ENCODE measurements at regions not wholly inside any gene's neighbourhood (a gene's known extent, or its start where the extent isn't known, plus 50 kb on each side); places are given as distances from the start of the nearest gene placed in this dataset.

GRCh38 chr13:48159401-48159800, 64.5 kb upstream of the MED4 start:
- ChIA-PET CTCF (no interaction called here), POLR2A (no interaction called here)
- Mint-ChIP-seq H3K4me3 (no peak overlapping the region), H3K27ac (peak overlapping the region in 1 of 2 donors; percentile 76), H3K27me3 (no peaks in the 10 kb centered on the region), H3K9me3 (no peaks in the 10 kb centered on the region), H3K4me1 (peaks cover 55 to 76% (median 65%) of the 10 kb centered on the region in 3 donors), H3K36me3 (no peaks in the 10 kb centered on the region)
- Histone ChIP-seq H3K27ac (ENCODE audit: low read length) (no peak overlapping the region), H3K27me3 (replicated peaks in 1 of 2; ENCODE audit: control insufficient read depth in 2 of 2, extremely low read depth in 1 of 2, insufficient read depth in 2 of 2, low read length in 1 of 2) (no peaks in the 10 kb centered on the region), H3K4me1 (ENCODE audit: control insufficient read depth in 1 of 2, extremely low read depth in 1 of 2, insufficient read depth in 2 of 2, low read length in 2 of 2) (peaks cover 11 to 42% of the 10 kb centered on the region in 2 experiments), H3K4me3 (ENCODE audit: control insufficient read depth in 1 of 2, extremely low read depth in 1 of 2, low read length in 1 of 2) (no peak overlapping the region), H3K36me3 (ENCODE audit: control insufficient read depth in 2 of 2, extremely low read depth in 1 of 2, insufficient read depth in 1 of 2, low read length in 1 of 2) (no peaks in the 10 kb centered on the region), H3K9me3 (no peaks in the 10 kb centered on the region)
- ATAC-seq (replicated peaks in 1 of 4) (no peak), DNase-seq (no peak)

- ChIA-PET POLR2A (no interaction called here), CTCF (interaction anchor here in 1 of 2 donors (1.2 kb wide), 1 partner anchor 26 kb away, joined by 3 read pairs; no protein-coding TSS in a partner anchor)
- Histone ChIP-seq H3K27ac (ENCODE audit: low read length) (no peak overlapping the region), H3K9me3 (no peaks in the 10 kb centered on the region), H3K4me3 (ENCODE audit: control insufficient read depth in 1 of 2, extremely low read depth in 1 of 2, low read length in 1 of 2) (no peak overlapping the region), H3K4me1 (ENCODE audit: control insufficient read depth in 1 of 2, extremely low read depth in 1 of 2, insufficient read depth in 2 of 2, low read length in 2 of 2) (peaks cover 11 to 43% of the 10 kb centered on the region in 2 experiments), H3K36me3 (ENCODE audit: control insufficient read depth in 2 of 2, extremely low read depth in 1 of 2, insufficient read depth in 1 of 2, low read length in 1 of 2) (no peaks in the 10 kb centered on the region), H3K27me3 (replicated peaks in 1 of 2; ENCODE audit: control insufficient read depth in 2 of 2, extremely low read depth in 1 of 2, insufficient read depth in 2 of 2, low read length in 1 of 2) (no peaks in the 10 kb centered on the region)
- WGBS (ENCODE audit: insufficient coverage), result 93% methylated on average over 2 of the region's 3 CpGs
- DNase-seq, result no peak
- Mint-ChIP-seq H3K27me3 (no peaks in the 10 kb centered on the region), H3K4me3 (peak overlapping the region in 1 of 3 donors; percentile 40), H3K36me3 (no peaks in the 10 kb centered on the region), H3K9me3 (no peaks in the 10 kb centered on the region), H3K4me1 (peaks cover 60 to 81% (median 70%) of the 10 kb centered on the region in 3 donors), H3K27ac (peak overlapping the region; percentile 76 to 84)
- ATAC-seq (replicated peaks in 1 of 4), result no peak
These were observed 64.0 kb upstream of the MED4 start for GRCh38 chr13:48158915-48159314.

GRCh38 chr13:48158290-48158689, 63.4 kb upstream of the MED4 start:
- no peak for ATAC-seq (replicated peaks in 1 of 4)
- Histone ChIP-seq H3K4me3 (ENCODE audit: control insufficient read depth in 1 of 2, extremely low read depth in 1 of 2, low read length in 1 of 2) (no peak overlapping the region), H3K27ac (ENCODE audit: low read length) (peak overlapping the region; percentile 39), H3K9me3 (no peaks in the 10 kb centered on the region), H3K36me3 (ENCODE audit: control insufficient read depth in 2 of 2, extremely low read depth in 1 of 2, insufficient read depth in 1 of 2, low read length in 1 of 2) (no peaks in the 10 kb centered on the region), H3K27me3 (replicated peaks in 1 of 2; ENCODE audit: control insufficient read depth in 2 of 2, extremely low read depth in 1 of 2, insufficient read depth in 2 of 2, low read length in 1 of 2) (no peaks in the 10 kb centered on the region), H3K4me1 (ENCODE audit: control insufficient read depth in 1 of 2, extremely low read depth in 1 of 2, insufficient read depth in 2 of 2, low read length in 2 of 2) (peaks cover 11 to 43% of the 10 kb centered on the region in 2 experiments)
- Mint-ChIP-seq H3K4me1 (peaks cover 66 to 86% (median 77%) of the 10 kb centered on the region in 3 donors), H3K27me3 (no peaks in the 10 kb centered on the region), H3K36me3 (no peaks in the 10 kb centered on the region), H3K27ac (peak overlapping the region; percentile 76 to 84), H3K4me3 (peak overlapping the region in 1 of 3 donors; percentile 40), H3K9me3 (no peaks in the 10 kb centered on the region)
- ChIA-PET POLR2A (no interaction called here), CTCF (interaction anchor here in 1 of 2 donors (1.2 kb wide), 1 partner anchor 27 kb away, joined by 3 read pairs; no protein-coding TSS in a partner anchor)
- peak in 1 of 35 experiments; percentile 51 for DNase-seq
- WGBS (ENCODE audit: insufficient coverage), result no CpG with 5 or more reads among the region's 1 CpG

- H3K4me3 Mint-ChIP-seq, result peak overlapping the region; percentile 72 to 80 (median 76)
- ChIA-PET POLR2A (interaction anchor here (0.7 to 1.2 kb wide), 4 partner anchors 29 to 447 kb away, joined by 3 to 8 read pairs (median 5); no protein-coding TSS in a partner anchor), CTCF (interaction anchor here in 1 of 2 donors (0.7 to 1.6 kb wide), 5 partner anchors 25 to 81 kb away, joined by 3 to 8 read pairs (median 4); partner anchors contain the start of gene ITM2B)
- WGBS (ENCODE audit: insufficient coverage), result no CpG with 5 or more reads among the region's 6 CpGs
- Histone ChIP-seq H3K9me3 (no peaks in the 10 kb centered on the region), H3K27ac (ENCODE audit: low read length) (peak overlapping the region; percentile 94), H3K27me3 (replicated peaks in 1 of 2; ENCODE audit: control insufficient read depth in 2 of 2, extremely low read depth in 1 of 2, insufficient read depth in 2 of 2, low read length in 1 of 2) (no peaks in the 10 kb centered on the region), H3K4me3 (ENCODE audit: control insufficient read depth in 1 of 2, extremely low read depth in 1 of 2, low read length in 1 of 2) (peak overlapping the region in 1 of 2 donors; percentile 31), H3K4me1 (ENCODE audit: control insufficient read depth in 1 of 2, extremely low read depth in 1 of 2, insufficient read depth in 2 of 2, low read length in 2 of 2) (peaks cover 24 to 54% of the 10 kb centered on the region in 2 experiments), H3K36me3 (ENCODE audit: control insufficient read depth in 2 of 2, extremely low read depth in 1 of 2, insufficient read depth in 1 of 2, low read length in 1 of 2) (no peaks in the 10 kb centered on the region)
- H3K27me3 Mint-ChIP-seq, result no peaks in the 10 kb centered on the region
- H3K36me3 Mint-ChIP-seq, result no peaks in the 10 kb centered on the region
- peak overlapping the region; percentile 93 to 95 for H3K27ac Mint-ChIP-seq
- peaks cover 76 to 95% (median 88%) of the 10 kb centered on the region in 3 donors for H3K4me1 Mint-ChIP-seq
- DNase-seq (peak; percentile 67 to 91 (median 79)), ATAC-seq (replicated peaks in 1 of 4) (peak; percentile 80 to 89 (median 87))
- no peaks in the 10 kb centered on the region for H3K9me3 Mint-ChIP-seq
These were observed 61.6 kb upstream of the MED4 start for GRCh38 chr13:48156466-48156865.

GRCh38 chr13:48155848-48156247, 60.9 kb upstream of the MED4 start:
- peaks cover 78 to 93% (median 90%) of the 10 kb centered on the region in 3 donors for H3K4me1 Mint-ChIP-seq
- peak overlapping the region; percentile 94 for H3K27ac ChIP-seq (ENCODE audit: low read length)
- H3K36me3 Mint-ChIP-seq, result no peaks in the 10 kb centered on the region
- ATAC-seq (replicated peaks in 1 of 4) (peak; percentile 81 to 86 (median 85)), DNase-seq (peak in 28 of 35 experiments; percentile 3 to 84 (median 34))
- H3K4me3 Mint-ChIP-seq, result peak overlapping the region; percentile 72 to 80 (median 76)
- ChIA-PET POLR2A (interaction anchor here (0.5 to 1.2 kb wide), 8 partner anchors 21 to 82 kb away, joined by 3 to 6 read pairs (median 4); no protein-coding TSS in a partner anchor), CTCF (interaction anchor here in 1 of 2 donors (0.6 to 1.8 kb wide), 9 partner anchors 26 to 242 kb away, joined by 3 to 8 read pairs (median 4); partner anchors contain the start of gene ITM2B)
- H3K9me3 ChIP-seq, result no peaks in the 10 kb centered on the region
- H3K4me1 ChIP-seq (ENCODE audit: control insufficient read depth in 1 of 2, extremely low read depth in 1 of 2, insufficient read depth in 2 of 2, low read length in 2 of 2), result peaks cover 27 to 60% of the 10 kb centered on the region in 2 experiments
- no peaks in the 10 kb centered on the region for H3K27me3 Mint-ChIP-seq
- peak overlapping the region; percentile 93 to 95 for H3K27ac Mint-ChIP-seq
- no CpG with 5 or more reads among the region's 2 CpGs for WGBS (ENCODE audit: insufficient coverage)
- no peaks in the 10 kb centered on the region for H3K27me3 ChIP-seq (replicated peaks in 1 of 2; ENCODE audit: control insufficient read depth in 2 of 2, extremely low read depth in 1 of 2, insufficient read depth in 2 of 2, low read length in 1 of 2)
- peak overlapping the region in 1 of 2 donors; percentile 31 for H3K4me3 ChIP-seq (ENCODE audit: control insufficient read depth in 1 of 2, extremely low read depth in 1 of 2, low read length in 1 of 2)
- H3K9me3 Mint-ChIP-seq, result no peaks in the 10 kb centered on the region
- no peaks in the 10 kb centered on the region for H3K36me3 ChIP-seq (ENCODE audit: control insufficient read depth in 2 of 2, extremely low read depth in 1 of 2, insufficient read depth in 1 of 2, low read length in 1 of 2)

- CTCF ChIA-PET, result interaction anchor here in 1 of 2 donors (0.7 to 1.8 kb wide), 3 partner anchors 14 to 61 kb away, joined by 3 to 7 read pairs (median 5); no protein-coding TSS in a partner anchor
- ATAC-seq (replicated peaks in 1 of 4), result no peak
- peak overlapping the region; percentile 94 for H3K27ac ChIP-seq (ENCODE audit: low read length)
These were observed 59.8 kb upstream of the MED4 start for GRCh38 chr13:48154671-48155070.

More at GRCh38 chr13:48154671-48155070, 59.8 kb upstream of the MED4 start:
- no peaks in the 10 kb centered on the region for H3K36me3 Mint-ChIP-seq
- H3K9me3 Mint-ChIP-seq, result no peaks in the 10 kb centered on the region
- DNase-seq, result no peak
- H3K27ac Mint-ChIP-seq, result peak overlapping the region; percentile 93 to 95
- peaks cover 77 to 89% (median 86%) of the 10 kb centered on the region in 3 donors for H3K4me1 Mint-ChIP-seq
- 93% methylated on average over 2 of the region's 6 CpGs for WGBS (ENCODE audit: insufficient coverage)
- H3K4me3 Mint-ChIP-seq, result peak overlapping the region in 1 of 3 donors; percentile 80
- no peaks in the 10 kb centered on the region for H3K9me3 ChIP-seq
- no peaks in the 10 kb centered on the region for H3K27me3 Mint-ChIP-seq
- POLR2A ChIA-PET, result interaction anchor here in 1 of 2 donors (0.6 to 0.9 kb wide), 2 partner anchors 15 to 17 kb away, joined by 3 to 6 read pairs; no protein-coding TSS in a partner anchor
- no peaks in the 10 kb centered on the region for H3K27me3 ChIP-seq (replicated peaks in 1 of 2; ENCODE audit: control insufficient read depth in 2 of 2, extremely low read depth in 1 of 2, insufficient read depth in 2 of 2, low read length in 1 of 2)
- no peak overlapping the region for H3K4me3 ChIP-seq (ENCODE audit: control insufficient read depth in 1 of 2, extremely low read depth in 1 of 2, low read length in 1 of 2)
- peaks cover 27 to 70% of the 10 kb centered on the region in 2 experiments for H3K4me1 ChIP-seq (ENCODE audit: control insufficient read depth in 1 of 2, extremely low read depth in 1 of 2, insufficient read depth in 2 of 2, low read length in 2 of 2)
- no peaks in the 10 kb centered on the region for H3K36me3 ChIP-seq (ENCODE audit: control insufficient read depth in 2 of 2, extremely low read depth in 1 of 2, insufficient read depth in 1 of 2, low read length in 1 of 2)

Data from T-cell (primary cell).